ENCODE measurements at regions not wholly inside any gene's neighbourhood (a gene's known extent, or its start where the extent isn't known, plus 50 kb on each side); places are given as distances from the start of the nearest gene placed in this dataset.

DNA sequence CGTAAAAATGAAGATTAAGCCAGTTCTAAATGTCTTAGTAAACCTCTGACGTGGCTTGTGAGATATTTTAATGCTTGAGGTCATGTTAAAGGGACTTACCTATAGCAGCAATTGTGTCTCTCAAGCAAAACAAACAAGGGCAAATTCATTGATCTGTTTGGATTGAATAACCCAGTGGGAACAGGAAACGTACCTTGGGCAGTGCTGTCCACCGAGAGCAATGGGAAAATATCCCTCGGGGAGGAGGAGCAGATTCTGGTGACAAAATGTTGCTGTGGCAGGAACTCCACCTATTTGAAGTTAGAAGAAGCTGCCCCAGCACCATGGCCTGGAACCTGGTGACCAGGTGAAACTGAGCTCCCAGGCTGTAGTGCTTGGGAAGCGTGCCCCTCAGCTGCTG lies 107.1 kb upstream of the FZD8 start:
- TF ChIP-seq, protein P1, sequence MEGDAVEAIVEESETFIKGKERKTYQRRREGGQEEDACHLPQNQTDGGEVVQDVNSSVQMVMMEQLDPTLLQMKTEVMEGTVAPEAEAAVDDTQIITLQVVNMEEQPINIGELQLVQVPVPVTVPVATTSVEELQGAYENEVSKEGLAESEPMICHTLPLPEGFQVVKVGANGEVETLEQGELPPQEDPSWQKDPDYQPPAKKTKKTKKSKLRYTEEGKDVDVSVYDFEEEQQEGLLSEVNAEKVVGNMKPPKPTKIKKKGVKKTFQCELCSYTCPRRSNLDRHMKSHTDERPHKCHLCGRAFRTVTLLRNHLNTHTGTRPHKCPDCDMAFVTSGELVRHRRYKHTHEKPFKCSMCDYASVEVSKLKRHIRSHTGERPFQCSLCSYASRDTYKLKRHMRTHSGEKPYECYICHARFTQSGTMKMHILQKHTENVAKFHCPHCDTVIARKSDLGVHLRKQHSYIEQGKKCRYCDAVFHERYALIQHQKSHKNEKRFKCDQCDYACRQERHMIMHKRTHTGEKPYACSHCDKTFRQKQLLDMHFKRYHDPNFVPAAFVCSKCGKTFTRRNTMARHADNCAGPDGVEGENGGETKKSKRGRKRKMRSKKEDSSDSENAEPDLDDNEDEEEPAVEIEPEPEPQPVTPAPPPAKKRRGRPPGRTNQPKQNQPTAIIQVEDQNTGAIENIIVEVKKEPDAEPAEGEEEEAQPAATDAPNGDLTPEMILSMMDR (IDR thresholded peaks at IDR 0.05; ENCODE audit: low read depth, low read length), result no peak
- TF ChIP-seq, protein P2, sequence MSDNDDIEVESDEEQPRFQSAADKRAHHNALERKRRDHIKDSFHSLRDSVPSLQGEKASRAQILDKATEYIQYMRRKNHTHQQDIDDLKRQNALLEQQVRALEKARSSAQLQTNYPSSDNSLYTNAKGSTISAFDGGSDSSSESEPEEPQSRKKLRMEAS (IDR thresholded peaks at IDR 0.05; ENCODE audit: low read depth, low read length), result no peak
- TF ChIP-seq POLR2A (IDR thresholded peaks at IDR 0.05; ENCODE audit: extremely low read depth, insufficient read length) (no peak), MYC (IDR thresholded peaks at IDR 0.05; ENCODE audit: low read depth, low read length) (no peak)
